ENCODE measurements at regions not wholly inside any gene's neighbourhood (a gene's known extent, or its start where the extent isn't known, plus 50 kb on each side); places are given as distances from the start of the nearest gene placed in this dataset.

DNA sequence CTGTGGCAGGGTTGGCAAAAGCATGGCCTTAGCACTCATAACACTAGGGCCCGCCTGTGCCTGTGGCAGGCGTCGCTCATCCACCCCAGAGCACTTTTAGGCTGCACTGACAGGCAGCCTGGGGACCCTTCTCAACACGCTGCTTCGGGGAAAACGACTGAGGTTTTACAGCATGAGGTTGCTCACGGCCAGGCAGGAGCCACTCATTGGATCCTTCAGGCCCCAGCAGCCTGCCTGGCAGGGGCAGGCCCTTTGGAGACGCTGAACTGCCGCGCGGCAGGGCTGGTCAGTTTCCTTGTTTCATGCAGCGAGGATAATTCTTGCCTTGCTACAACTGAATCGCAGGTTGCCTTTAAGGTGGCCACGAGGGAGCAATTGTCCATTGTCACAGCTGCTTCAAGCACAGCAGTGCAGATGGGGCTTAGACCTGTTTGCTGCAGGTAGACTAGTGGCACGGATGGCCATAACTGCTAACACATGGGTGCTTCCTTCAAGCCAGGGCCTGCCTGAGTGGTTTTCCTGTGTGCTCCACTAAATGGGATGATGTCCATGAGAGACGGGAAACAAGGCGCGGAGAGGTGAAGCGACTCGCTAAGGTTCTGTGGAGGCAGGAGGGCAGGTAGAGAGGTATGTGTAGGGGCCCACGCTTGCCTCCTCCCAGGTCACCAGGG lies 49.9 kb upstream of the HS6ST1 start:
- DNase-seq (ENCODE audit: low read depth) = no peak

DNA sequence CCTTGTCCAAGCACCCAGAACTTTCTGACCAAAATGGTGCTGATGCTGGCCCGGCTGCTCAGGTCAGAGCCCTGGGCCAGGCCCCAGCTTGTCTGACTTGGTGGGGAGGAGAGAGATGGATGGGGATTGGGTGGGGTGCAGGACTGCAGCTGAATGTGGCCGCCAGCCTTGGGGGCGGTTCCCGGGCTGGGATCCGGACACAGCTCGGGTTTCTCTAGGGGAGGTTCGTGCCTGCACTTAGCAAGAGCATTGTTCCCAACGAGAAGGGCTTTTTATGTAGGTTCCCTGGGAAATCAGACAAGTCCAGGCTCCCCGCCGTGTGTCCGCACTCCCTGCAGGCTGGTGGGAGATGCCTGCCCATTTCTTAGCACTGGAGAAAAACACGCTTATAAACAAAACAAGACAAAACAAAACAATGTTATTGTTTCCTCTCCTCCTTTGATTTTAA lies 50.5 kb upstream of the HS6ST1 start:
- no peak for DNase-seq (ENCODE audit: low read depth)

DNA sequence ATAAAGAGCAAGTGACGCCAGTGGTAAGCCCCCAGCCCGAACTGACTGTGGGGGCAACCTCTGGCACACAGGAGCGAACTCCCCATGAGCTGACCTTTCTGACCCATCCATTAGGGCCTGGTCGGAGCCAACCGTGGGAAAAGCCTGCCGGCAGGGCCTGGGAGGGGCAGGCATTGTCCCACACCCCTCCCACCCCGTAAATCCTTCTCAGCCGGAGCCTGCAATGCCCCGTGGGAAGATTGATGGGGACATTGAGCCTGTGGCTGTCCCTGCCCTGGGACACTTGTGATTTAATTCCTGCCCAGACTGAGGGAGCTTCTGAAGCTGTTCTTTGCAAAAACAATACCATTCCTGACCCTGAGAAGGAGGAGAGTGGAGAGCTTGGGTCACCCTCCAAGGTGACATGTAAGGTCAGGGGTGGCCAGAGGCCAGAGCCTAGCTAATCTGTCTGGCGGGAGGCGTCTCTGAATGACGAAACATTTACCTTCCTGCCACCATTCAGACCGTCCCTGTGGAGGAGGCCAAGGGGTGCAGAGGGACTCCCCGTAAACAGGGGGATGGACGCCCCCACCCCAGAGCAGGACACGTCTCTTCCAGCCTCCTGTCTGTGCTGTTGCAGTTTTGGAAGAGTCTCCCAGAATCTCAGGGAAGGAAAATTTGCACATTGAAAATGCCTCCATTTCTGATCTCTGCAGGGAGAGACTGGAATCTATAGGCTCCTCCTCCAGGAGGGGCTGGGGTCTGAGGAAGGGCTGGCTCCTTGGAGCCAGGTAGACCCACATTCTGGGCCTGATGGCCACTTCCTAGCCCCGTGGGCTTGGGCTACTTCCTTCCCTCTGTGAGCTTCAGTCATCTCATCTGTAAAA lies 51.2 kb upstream of the HS6ST1 start:
- no peak for DNase-seq (ENCODE audit: low read depth)

DNA sequence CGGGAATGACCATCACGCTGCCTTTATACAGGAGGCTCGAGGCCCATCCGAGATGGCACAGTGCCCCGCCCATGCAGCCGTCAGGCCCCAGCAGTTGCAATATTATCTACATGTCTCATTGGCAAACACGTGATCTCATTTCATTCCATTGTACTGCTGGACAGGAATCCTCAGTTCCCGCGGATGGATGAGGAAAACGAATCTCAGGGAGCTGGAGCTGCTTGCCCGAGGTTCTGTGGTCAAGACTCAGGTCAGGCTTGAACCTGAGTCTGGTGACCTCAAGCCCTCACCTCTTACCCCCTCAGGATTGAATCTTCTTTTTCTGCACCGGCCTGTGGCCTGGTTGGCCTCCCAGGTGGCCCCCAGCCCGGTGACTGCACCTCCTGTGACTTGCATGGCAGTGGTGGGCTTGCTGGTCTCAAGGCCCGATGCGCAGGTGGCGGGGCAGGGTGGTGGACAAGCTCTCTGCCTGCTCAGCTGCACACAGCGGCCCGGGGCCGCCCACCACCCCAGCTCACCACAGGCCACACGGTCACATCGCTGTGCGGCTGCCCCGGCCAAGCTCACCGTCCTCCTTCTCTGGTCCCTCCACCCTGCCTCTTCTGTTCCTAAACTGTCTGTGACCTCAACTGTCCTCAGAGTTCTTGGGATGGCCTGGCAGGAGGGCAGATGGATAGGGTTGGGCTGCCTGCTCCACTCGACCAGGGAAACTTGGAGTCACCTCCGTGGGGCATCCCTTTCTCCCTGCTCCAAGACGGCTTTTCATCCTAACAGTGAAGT lies 52.0 kb upstream of the HS6ST1 start:
- no peak for DNase-seq (ENCODE audit: low read depth)

DNA sequence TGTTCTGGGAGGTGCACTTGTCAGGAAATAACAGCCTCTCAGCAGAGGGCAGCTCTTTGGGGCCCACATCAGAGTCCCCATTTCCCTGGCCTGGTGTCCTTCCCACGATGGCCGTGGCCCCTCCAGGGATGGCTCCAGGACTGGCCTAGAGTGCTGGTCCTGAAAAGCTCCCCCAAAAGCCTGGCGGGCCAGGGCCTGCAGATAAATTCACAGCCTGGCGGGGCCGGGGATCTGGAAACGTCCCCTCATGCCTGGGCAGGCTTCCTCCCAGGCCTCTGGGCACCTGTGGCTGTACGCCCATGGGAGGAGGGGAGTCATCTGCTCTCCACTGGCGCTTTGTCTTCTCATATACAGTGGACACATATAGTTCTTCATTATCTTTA lies 52.6 kb upstream of the HS6ST1 start:
- DNase-seq (ENCODE audit: low read depth) = no peak

DNA sequence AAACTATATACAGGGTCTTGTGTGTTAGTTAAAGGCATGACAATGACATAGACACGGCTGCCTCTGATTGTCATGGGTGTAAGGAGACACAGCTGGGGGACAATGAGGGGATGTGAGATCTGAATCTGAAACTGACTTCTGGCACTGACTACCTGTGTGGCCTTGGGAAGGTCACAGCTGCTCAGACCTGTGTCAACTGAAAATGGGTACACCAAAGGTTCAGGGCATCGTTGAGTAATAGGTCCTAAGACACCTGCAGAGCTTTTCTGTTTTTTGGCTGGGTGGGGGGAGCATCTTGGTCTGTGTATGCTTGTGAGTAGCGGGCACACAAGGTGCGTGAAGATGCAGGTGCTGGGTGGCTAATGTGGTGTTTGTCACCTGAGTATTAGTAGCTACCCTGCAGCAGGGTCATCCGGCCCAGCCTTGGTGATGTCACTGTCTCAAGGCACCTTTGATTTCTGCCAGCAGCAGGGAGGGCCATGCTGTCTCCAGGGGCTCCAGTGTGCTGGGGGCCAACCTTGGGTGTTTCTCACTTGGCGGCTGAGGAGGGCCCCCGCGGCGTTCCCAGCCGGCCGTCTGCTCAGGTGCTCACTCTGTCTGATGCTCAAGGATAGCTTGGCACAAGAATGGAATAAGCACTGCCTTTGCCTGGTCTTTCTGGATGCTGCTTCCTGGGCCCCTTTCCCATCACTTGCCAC lies 53.1 kb upstream of the HS6ST1 start:
- no peak for DNase-seq (ENCODE audit: low read depth)

DNA sequence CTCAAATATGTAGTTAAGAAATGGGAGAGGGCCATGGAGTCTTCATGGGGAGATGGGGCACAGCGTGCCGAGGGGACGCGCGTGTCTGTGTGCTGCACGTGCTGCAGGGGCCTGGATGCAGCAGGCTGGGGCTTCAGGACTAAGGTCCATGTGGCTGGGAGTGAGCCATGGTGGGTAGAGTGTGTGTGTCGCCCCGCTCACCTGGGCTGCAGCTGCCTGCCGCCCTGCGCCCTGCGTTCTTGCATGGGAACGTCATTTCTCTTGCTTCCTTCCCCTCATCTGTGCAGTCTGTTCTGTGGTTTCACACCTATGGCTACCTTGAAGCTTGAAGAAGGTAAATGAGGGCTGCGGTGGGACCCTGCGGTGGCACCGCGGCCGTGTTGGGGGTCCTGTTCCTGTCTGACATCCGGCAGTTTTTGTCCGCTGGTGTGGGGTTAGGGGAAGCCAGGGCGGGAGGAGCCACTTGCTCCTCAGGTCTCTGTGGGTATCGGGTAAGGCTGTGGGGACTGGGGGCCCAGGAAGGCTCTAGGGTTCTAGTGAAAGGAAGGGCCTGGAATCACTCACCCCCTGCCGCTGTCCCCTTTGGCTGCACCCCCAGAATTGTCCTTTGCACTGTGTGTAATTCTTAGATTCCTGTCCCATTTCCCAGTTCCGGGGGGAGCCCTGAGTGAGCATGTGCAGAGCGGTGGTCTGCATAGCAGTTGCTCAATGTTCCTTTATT lies 54.1 kb upstream of the HS6ST1 start:
- DNase-seq (ENCODE audit: low read depth) = no peak

DNA sequence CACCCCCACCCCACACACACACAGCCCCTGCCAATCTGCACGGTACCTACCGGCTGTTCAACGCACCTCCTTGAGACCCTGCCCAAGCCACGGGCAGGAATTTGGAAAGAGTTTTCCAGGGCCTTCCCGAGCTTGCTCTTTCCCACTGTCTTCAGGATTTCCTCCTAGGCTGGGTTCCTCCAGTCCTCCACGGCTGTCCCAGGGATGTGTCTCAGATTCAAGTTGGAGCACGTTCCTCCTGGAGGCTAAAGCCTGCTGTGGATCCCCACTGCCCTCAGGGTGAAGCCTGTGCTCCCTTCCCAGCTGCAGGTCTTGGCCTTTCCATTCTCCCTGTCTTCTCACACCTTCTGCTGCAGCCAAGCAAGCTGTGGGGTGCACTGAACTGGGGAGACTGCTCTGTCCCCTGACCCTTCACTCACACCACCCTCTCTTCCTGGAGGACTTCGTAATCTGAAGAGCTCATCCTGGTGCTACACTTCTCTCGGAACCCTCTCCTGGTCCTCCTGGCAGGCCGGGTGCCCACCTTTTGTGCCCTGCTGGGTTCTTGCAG lies 54.9 kb upstream of the HS6ST1 start:
- no peak for DNase-seq (ENCODE audit: low read depth)

DNA sequence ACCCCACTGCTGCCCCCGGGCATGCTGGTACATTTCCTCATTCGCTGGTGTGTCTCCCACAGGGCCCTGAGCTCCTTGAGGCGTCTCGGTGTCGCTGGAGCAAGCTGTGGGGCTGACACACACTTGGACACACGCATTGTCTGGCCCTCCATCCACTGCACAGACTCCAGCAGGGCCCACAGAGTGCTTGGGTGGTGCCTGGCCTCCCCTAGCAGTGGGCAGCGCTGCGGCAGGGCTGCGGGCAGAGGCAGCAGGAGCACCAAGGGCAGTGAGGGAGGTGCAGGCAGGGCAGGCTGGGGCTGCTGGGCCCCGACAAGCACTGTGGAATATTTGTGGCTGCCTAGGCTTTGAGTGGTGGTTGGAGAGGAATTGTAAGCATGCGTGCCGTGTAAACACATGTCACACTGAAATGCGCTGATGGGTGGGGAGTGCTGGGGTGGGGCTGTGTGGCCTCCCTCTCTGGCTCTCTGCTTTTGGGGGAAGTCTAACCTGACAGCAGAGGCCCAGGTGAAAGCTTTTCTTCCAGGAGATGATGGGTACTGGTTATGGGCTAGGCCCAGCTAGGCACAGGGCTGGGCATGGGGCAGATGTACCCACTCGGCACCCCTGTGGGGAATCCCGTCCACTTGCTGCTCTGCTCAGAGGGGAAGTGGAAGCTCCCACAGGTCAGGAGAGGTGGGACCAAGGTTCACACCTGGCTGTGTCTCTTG lies 55.5 kb upstream of the HS6ST1 start:
- no peak for DNase-seq (ENCODE audit: low read depth)

DNA sequence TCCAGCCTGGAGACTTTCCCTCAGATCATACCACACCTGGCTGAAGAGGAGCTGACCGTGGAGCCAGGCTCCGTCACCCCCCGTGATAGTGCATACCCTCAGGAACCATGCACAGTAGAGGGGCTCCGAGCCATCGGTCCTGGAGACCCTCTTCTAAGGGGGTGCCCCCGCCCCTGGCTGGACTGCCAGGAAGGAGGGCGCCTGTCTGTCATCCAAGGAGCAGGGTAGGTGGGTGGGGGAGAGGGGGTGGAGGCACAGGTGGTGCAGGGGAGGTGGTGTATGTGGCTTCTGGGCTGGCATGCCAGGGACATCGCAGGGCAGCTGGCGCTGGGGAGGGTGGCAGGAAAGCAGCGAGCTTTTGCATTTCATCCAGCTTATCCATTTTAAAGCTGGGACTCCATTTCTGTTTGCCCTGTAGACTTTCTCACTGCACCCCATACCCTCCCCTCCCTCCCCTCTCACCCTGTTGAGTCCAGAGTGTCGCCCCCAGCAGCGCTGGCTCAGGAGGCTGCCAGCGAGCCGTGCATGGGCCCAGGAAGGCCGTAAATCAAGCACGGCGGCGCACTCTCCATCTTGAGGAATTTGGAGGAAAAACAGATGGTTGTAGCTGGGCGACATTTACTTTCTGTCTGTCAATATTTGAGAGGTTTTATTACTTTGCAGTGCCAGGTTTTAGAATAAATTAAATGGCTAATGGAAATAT lies 56.2 kb upstream of the HS6ST1 start:
- DNase-seq (ENCODE audit: low read depth) = no peak

DNA sequence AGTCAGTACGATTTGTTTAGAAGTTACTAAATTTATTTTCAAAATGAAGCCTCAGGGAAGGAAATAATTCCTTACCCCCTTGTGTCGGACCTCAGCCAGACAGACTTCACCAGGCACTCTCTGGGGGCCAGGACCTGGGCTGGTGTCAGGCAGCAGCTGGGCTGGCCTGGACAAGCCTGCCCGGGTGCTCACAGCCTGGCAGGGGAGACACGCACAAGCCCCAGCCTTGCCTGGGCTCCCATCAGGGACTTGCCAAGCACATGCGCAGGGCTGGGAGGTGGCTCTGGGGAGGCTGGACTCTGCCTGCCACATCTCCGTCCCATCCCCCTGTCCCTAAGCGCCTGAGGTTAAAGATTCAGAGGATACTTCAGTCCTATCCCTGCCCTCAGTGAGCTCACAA lies 56.8 kb upstream of the HS6ST1 start:
- DNase-seq (ENCODE audit: low read depth) = no peak

DNA sequence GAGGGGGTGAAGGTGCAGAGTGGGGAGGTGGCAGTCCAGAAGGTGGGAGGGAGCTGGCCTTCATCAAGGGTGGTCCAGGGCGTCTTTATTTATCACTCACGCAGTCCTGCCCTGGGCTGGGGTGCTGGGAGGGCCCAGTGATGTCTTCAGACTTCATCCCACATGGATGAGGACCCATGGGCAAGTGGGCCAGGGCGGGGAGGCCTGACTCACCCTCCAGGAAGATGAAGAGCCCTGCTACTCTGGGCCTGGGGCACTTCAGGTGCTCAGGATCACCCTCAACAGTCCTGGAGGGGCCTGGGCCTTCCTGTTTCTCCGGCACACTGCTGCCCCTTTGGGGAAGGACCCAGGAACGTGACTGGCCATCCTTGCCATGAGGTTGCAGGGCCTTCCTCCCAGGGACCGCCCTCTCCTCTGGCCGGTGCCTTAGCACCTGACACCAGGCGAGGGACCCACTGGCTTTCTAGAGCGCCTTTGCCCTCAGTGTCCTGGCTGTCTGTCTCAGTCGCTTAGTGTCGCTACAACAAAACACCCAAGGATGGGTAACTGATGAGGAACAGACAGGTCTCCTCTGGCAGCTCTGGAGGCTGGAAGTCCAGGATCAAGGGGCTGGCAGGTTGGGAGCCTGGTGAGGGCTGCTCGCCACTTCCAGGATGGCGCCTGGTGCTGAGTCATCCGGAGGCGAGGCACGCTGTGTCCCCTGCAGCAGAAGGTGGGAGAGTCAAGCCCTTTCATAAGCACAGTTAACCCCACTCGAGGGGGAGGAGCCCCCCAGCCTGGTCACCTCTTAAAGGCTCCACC lies 57.8 kb upstream of the HS6ST1 start:
- DNase-seq (ENCODE audit: low read depth) = no peak

DNA sequence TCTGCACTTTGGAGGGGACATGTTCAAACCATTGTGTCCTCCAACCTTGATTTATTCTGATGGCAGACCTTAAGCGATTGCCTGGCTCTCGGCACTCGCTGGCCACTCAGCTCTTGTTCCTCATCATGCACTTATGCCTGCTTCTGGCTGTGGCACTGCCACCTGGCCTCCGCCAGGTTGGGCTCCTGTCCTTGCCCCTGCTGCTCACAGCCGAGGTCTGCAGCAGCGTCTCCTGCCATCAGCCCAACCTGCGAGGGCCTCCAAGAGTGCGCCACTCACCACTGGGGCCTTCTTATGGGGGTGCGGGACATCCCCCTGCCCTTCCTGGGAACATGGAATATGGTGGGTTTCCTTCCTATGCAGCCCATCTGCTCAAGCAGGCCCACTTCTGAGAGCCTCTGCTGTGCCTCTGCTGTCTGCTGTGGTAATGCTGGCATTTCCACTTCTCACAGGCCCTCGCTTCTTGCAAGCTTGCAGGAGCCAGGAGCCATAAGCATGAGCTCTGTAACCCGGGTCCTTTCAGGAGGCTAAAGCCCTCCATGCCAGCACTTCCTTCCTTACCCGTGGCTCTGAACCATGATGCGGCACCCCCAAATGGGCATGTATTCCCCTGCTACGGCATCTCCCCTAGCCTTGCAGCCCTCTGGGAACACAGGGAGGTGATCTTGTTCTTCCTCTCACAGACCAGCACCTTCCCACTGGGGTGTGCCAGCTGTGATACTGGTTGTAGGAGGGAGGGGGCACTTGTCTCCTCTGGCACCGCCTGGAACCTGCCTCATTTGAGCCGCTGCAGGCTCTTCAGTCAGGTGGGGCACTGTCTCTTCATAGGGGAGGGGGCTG lies 58.6 kb upstream of the HS6ST1 start:
- no peak for DNase-seq (ENCODE audit: low read depth)

DNA sequence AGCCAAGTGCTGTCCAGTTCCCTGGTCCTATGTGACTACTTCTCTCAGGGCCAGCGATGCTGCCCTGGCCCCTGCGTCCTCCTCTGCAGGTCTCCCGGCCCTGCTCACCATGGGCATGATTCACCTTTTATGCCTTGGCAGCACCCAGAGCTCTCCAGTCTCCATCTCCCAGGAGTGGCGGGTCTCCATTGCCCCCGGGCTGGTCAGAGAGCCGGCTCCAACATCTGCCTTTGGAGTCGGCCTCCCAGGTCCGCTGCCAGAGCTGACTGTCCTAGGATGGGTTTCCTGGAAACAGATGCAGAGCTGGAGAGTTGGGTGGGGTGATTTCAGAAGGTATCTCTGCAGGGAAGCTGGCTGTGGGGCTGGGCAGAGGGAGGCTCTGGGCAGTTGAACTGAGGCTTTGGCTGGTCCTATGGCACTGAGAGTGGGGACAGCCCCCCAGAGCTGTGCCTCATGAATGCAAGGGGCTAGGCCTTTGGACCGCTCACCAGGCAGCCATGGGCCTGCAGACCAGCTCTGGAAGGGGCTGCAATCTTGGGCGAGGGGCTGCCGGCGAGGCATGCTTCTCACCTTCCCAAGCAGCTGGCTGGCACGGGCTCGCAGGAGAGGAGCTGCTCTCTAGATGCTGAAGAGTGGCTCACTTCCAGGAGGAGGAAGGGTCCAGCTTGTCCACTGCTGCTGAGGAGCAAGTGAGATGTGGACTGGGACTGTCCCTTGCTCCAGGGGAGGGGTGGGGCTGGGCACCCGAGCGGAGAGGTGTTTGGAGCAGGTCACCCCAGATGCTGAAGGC lies 59.8 kb upstream of the HS6ST1 start:
- DNase-seq (ENCODE audit: low read depth) = no peak

DNA sequence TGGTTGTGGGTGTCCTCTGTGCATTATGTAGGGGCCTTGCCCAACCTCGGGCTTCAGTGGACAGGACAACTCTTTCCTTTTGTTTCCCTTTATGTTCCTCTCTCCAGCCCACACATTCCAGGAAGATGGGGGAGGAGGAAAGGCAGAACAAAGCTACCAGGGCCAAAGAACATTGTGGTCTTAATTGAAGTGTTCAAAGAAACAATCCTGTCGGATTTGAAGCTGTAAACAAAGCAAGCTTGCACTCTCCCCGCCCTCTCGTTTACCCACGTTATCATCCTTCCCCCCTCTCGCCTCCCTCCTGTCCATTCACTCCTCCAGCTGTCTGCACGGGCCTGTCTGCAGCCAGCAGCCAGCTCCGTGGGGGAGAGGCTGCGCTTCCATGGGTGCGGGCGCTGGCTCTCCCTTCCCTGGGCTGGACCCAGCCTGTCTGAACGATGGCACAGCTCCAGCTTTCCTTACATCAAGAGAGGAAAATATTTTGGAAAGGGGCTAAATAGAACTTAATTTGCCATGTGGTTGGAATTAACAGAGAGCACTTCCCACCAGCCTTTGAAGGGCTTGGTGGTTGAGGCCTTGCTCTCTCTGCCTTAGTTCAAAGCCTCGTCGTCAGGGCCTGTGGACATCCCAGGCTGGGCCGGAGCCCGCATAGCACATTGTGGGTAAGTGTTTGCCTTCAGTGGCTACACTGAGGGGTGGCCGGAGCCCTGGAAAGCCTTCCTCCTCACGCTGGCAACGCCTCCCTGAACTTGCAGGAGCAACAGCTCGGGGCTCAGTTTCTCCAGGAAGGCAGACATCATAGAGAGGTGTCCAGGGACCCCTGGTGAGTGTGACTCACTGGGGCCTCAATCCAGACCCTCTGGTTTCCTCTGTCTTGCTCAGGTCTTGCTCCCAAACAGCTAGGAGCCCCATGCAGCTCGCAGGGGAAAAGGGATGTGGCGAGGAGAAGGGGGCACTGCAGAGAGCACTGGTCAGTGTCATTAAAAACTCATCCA lies 60.6 kb upstream of the HS6ST1 start:
- DNase-seq (ENCODE audit: low read depth) = peak; percentile 89
